ENCODE measurements at regions not wholly inside any gene's neighbourhood (a gene's known extent, or its start where the extent isn't known, plus 50 kb on each side); places are given as distances from the start of the nearest gene placed in this dataset.

GRCh38 chr4:178595500-178596138 lies 1153.4 kb upstream of the AGA start:
- Histone ChIP-seq H3K36me3 (ENCODE audit: insufficient read depth, low read length) (no peaks in the 10 kb centered on the region), H3K4me1 (ENCODE audit: insufficient read depth, low read length) (no peaks in the 10 kb centered on the region), H3K9ac (ENCODE audit: low read depth, low read length) (no peak overlapping the region), H3K9me3 (ENCODE audit: control insufficient read depth, insufficient read depth, low read length) (peaks cover 7% of the 10 kb centered on the region; the same call in 1 of the 2 replicates)

GRCh38 chr4:178598672-178599071 lies 1156.4 kb upstream of the AGA start:
- peaks cover 7% of the 10 kb centered on the region; the same call in 1 of the 2 replicates for H3K9me3 ChIP-seq (ENCODE audit: control insufficient read depth, insufficient read depth, low read length)

GRCh38 chr4:178599521-178599920 lies 1157.3 kb upstream of the AGA start:
- Histone ChIP-seq H3K9me3 (ENCODE audit: control insufficient read depth, insufficient read depth, low read length) (peaks cover 7% of the 10 kb centered on the region; the same call in 1 of the 2 replicates), H3K9ac (ENCODE audit: low read depth, low read length) (no peak overlapping the region), H3K4me1 (ENCODE audit: insufficient read depth, low read length) (no peaks in the 10 kb centered on the region), H3K36me3 (ENCODE audit: insufficient read depth, low read length) (no peaks in the 10 kb centered on the region)

More at GRCh38 chr4:178598672-178599071, 1156.4 kb upstream of the AGA start:
- no peak overlapping the region for H3K9ac ChIP-seq (ENCODE audit: low read depth, low read length)
- no peaks in the 10 kb centered on the region for H3K4me1 ChIP-seq (ENCODE audit: insufficient read depth, low read length)
- no peaks in the 10 kb centered on the region for H3K36me3 ChIP-seq (ENCODE audit: insufficient read depth, low read length)

GRCh38 chr4:178602833-178603232 lies 1160.6 kb upstream of the AGA start:
- no peaks in the 10 kb centered on the region for H3K36me3 ChIP-seq (ENCODE audit: insufficient read depth, low read length)

GRCh38 chr4:178611062-178611461 lies 1168.8 kb upstream of the AGA start:
- H3K9me3 ChIP-seq (ENCODE audit: control insufficient read depth, insufficient read depth, low read length), result no peaks in the 10 kb centered on the region
- no peaks in the 10 kb centered on the region for H3K4me1 ChIP-seq (ENCODE audit: insufficient read depth, low read length)
- H3K36me3 ChIP-seq (ENCODE audit: insufficient read depth, low read length), result no peaks in the 10 kb centered on the region
- no peak overlapping the region for H3K9ac ChIP-seq (ENCODE audit: low read depth, low read length)

More at GRCh38 chr4:178602833-178603232, 1160.6 kb upstream of the AGA start:
- H3K9me3 ChIP-seq (ENCODE audit: control insufficient read depth, insufficient read depth, low read length), result peaks cover 7% of the 10 kb centered on the region; the same call in 1 of the 2 replicates
- no peak overlapping the region for H3K9ac ChIP-seq (ENCODE audit: low read depth, low read length)
- no peaks in the 10 kb centered on the region for H3K4me1 ChIP-seq (ENCODE audit: insufficient read depth, low read length)

- Histone ChIP-seq H3K9me3 (ENCODE audit: control insufficient read depth, insufficient read depth, low read length) (no peaks in the 10 kb centered on the region), H3K4me1 (ENCODE audit: insufficient read depth, low read length) (no peaks in the 10 kb centered on the region), H3K36me3 (ENCODE audit: insufficient read depth, low read length) (no peaks in the 10 kb centered on the region), H3K9ac (ENCODE audit: low read depth, low read length) (no peak overlapping the region)
These were observed 1170.5 kb upstream of the AGA start for GRCh38 chr4:178612733-178613132.

GRCh38 chr4:178632415-178632814 lies 1190.2 kb upstream of the AGA start:
- Histone ChIP-seq H3K9me3 (ENCODE audit: control insufficient read depth, insufficient read depth, low read length) (no peaks in the 10 kb centered on the region), H3K4me1 (ENCODE audit: insufficient read depth, low read length) (no peaks in the 10 kb centered on the region), H3K36me3 (ENCODE audit: insufficient read depth, low read length) (no peaks in the 10 kb centered on the region), H3K9ac (ENCODE audit: low read depth, low read length) (no peak overlapping the region)

GRCh38 chr4:178633263-178633662 lies 1191.0 kb upstream of the AGA start:
- Histone ChIP-seq H3K9me3 (ENCODE audit: control insufficient read depth, insufficient read depth, low read length) (no peaks in the 10 kb centered on the region), H3K4me1 (ENCODE audit: insufficient read depth, low read length) (no peaks in the 10 kb centered on the region), H3K9ac (ENCODE audit: low read depth, low read length) (no peak overlapping the region), H3K36me3 (ENCODE audit: insufficient read depth, low read length) (no peaks in the 10 kb centered on the region)

GRCh38 chr4:178664621-178665020 lies 1222.4 kb upstream of the AGA start:
- H3K36me3 ChIP-seq (ENCODE audit: insufficient read depth, low read length), result no peaks in the 10 kb centered on the region
- no peaks in the 10 kb centered on the region for H3K4me1 ChIP-seq (ENCODE audit: insufficient read depth, low read length)
- no peak overlapping the region for H3K9ac ChIP-seq (ENCODE audit: low read depth, low read length)
- no peaks in the 10 kb centered on the region for H3K9me3 ChIP-seq (ENCODE audit: control insufficient read depth, insufficient read depth, low read length)

- no peaks in the 10 kb centered on the region for H3K9me3 ChIP-seq (ENCODE audit: control insufficient read depth, insufficient read depth, low read length)
- H3K36me3 ChIP-seq (ENCODE audit: insufficient read depth, low read length), result no peaks in the 10 kb centered on the region
- no peaks in the 10 kb centered on the region for H3K4me1 ChIP-seq (ENCODE audit: insufficient read depth, low read length)
- H3K9ac ChIP-seq (ENCODE audit: low read depth, low read length), result no peak overlapping the region
These were observed 1223.7 kb upstream of the AGA start for GRCh38 chr4:178665916-178666315.

GRCh38 chr4:178671766-178672165 lies 1229.5 kb upstream of the AGA start:
- Histone ChIP-seq H3K9ac (ENCODE audit: low read depth, low read length) (no peak overlapping the region), H3K4me1 (ENCODE audit: insufficient read depth, low read length) (no peaks in the 10 kb centered on the region), H3K9me3 (ENCODE audit: control insufficient read depth, insufficient read depth, low read length) (no peaks in the 10 kb centered on the region), H3K36me3 (ENCODE audit: insufficient read depth, low read length) (no peaks in the 10 kb centered on the region)

GRCh38 chr4:178672512-178672911 lies 1230.3 kb upstream of the AGA start:
- H3K4me1 ChIP-seq (ENCODE audit: insufficient read depth, low read length), result no peaks in the 10 kb centered on the region
- H3K9me3 ChIP-seq (ENCODE audit: control insufficient read depth, insufficient read depth, low read length), result no peaks in the 10 kb centered on the region
- no peak overlapping the region for H3K9ac ChIP-seq (ENCODE audit: low read depth, low read length)
- H3K36me3 ChIP-seq (ENCODE audit: insufficient read depth, low read length), result no peaks in the 10 kb centered on the region

- no peaks in the 10 kb centered on the region for H3K4me1 ChIP-seq (ENCODE audit: insufficient read depth, low read length)
- H3K9me3 ChIP-seq (ENCODE audit: control insufficient read depth, insufficient read depth, low read length), result no peaks in the 10 kb centered on the region
- no peaks in the 10 kb centered on the region for H3K36me3 ChIP-seq (ENCODE audit: insufficient read depth, low read length)
- no peak overlapping the region for H3K9ac ChIP-seq (ENCODE audit: low read depth, low read length)
These were observed 1239.6 kb upstream of the AGA start for GRCh38 chr4:178681871-178682270.

- Histone ChIP-seq H3K9ac (ENCODE audit: low read depth, low read length) (no peak overlapping the region), H3K36me3 (ENCODE audit: insufficient read depth, low read length) (no peaks in the 10 kb centered on the region), H3K4me1 (ENCODE audit: insufficient read depth, low read length) (no peaks in the 10 kb centered on the region; the same call in 1 of the 2 replicates)
These were observed 1247.7 kb upstream of the AGA start for GRCh38 chr4:178689926-178690325.

GRCh38 chr4:178693816-178694215 lies 1251.6 kb upstream of the AGA start:
- Histone ChIP-seq H3K9me3 (ENCODE audit: control insufficient read depth, insufficient read depth, low read length) (no peaks in the 10 kb centered on the region), H3K36me3 (ENCODE audit: insufficient read depth, low read length) (no peaks in the 10 kb centered on the region), H3K9ac (ENCODE audit: low read depth, low read length) (no peak overlapping the region), H3K4me1 (ENCODE audit: insufficient read depth, low read length) (no peaks in the 10 kb centered on the region; the same call in 1 of the 2 replicates)

More at GRCh38 chr4:178689926-178690325, 1247.7 kb upstream of the AGA start:
- H3K9me3 ChIP-seq (ENCODE audit: control insufficient read depth, insufficient read depth, low read length), result no peaks in the 10 kb centered on the region
